Memory B cell (primary cell): ENCODE measurements at regions not wholly inside any gene's neighbourhood (a gene's known extent, or its start where the extent isn't known, plus 50 kb on each side); places are given as distances from the start of the nearest gene placed in this dataset.

Source experiments
- ATAC-seq: fragments of 150-1000 bp; cut with Tn5 transposase; 2 replicates; pipeline ENCODE4 v1.10.0; 2021; ENCODE audit warnings: low read depth, mild to moderate bottlenecking, moderate library complexity
- DNase-seq, 2 donors: peaks; one replicate each; pipeline ENCODE4 v3.0.0; 2022; ENCODE audit warnings: low spot score in 2 of 2
- H3K27ac Mint-ChIP-seq: one replicate; pipeline ENCODE4 v1.8.0; 2022; ENCODE audit warnings: mild to moderate bottlenecking, moderate library complexity, mixed read lengths
- H3K27me3 Mint-ChIP-seq: one replicate; pipeline ENCODE4 v1.8.0; 2022; ENCODE audit warnings: mixed read lengths
- H3K36me3 Mint-ChIP-seq: one replicate; pipeline ENCODE4 v1.8.0; 2022; ENCODE audit warnings: mild to moderate bottlenecking, mixed read lengths
- H3K4me1 Mint-ChIP-seq: one replicate; pipeline ENCODE4 v1.8.0; 2022; ENCODE audit warnings: mixed read lengths
- H3K4me3 Mint-ChIP-seq: one replicate; pipeline ENCODE4 v1.8.0; 2022; ENCODE audit warnings: mild to moderate bottlenecking, moderate library complexity, mixed read lengths
- H3K9me3 Mint-ChIP-seq: one replicate; pipeline ENCODE4 v1.8.0; 2022; ENCODE audit warnings: mixed read lengths

DNA sequence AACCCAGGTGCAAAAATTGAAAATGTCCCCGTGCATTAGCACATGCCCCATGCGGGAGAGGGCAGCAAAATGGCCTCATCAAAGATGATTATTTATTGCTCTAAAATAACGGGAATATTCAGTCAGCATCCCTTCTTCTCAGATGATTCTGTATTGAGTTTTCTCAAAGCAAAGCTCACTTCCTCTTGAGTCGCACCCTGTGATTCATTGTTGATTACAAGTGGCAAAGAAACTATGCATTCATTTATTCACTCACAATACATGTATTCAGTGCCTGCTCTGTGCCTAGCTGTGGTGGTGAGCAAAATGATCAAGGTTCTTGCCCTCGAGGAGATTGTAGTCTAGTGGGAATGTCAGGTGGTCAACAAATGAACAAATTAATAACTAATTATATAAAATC lies 226.0 kb upstream of the KAZN start:
- no peak for ATAC-seq
- no peak for DNase-seq
- no peaks in the 10 kb centered on the region for H3K4me1 Mint-ChIP-seq
- H3K27me3 Mint-ChIP-seq, result no peaks in the 10 kb centered on the region
- no peaks in the 10 kb centered on the region for H3K36me3 Mint-ChIP-seq
- no peaks in the 10 kb centered on the region for H3K9me3 Mint-ChIP-seq
- H3K4me3 Mint-ChIP-seq, result no peak overlapping the region
- no peak overlapping the region for H3K27ac Mint-ChIP-seq

DNA sequence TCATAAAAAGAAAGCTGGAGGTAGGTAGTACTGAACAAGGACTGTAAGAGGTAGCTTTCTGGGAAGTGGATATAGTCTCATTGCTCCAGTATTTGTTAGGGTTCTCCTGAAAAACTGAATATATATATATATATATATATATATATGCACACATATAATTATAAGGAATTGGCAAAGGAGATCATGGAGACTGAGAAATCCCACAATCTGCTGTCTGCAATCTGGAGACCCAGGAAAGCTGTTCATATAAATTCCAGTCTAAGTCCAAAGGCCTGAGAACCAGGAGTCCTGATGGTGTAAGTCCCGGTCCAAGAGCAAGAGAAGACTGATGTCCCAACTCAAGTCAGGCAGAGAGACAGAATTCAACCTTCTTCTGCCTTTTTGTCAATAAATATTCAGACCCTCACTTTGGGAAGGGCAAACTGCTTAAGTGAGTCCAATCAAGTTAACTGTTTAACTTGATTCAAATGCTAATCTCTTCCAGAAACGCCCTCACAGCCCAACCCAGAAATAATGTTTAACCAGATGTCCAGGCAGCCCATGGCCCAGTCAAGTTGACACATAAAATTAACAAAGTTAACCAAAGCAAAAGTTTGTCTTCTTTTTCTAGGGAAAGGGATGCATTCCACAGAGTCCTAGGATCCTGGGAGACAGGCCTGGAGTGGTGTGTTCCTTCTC lies 225.3 kb upstream of the KAZN start:
- DNase-seq (no peak), ATAC-seq (no peak)
- Mint-ChIP-seq H3K4me1 (no peaks in the 10 kb centered on the region), H3K36me3 (no peaks in the 10 kb centered on the region), H3K4me3 (no peak overlapping the region), H3K27me3 (no peaks in the 10 kb centered on the region), H3K9me3 (no peaks in the 10 kb centered on the region), H3K27ac (no peak overlapping the region)

DNA sequence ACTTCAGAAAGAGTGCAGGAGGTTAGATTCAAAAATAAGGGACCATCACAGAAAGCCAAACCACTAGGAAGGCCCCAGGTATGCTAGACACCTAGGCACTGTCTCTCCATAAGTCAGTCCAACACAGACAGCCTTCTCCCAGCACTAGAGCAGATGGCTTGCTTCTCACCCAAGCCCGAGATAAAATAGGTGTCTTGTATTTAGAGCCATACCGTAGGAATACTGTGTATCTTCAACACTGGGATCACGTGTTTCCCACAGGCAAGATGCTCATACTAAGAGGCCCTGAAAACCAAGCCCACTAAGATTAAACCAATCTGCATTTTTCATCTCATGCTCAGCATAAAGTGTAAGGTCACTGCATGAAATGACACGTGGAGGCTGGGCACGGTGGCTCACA lies 223.3 kb upstream of the KAZN start:
- H3K9me3 Mint-ChIP-seq, result peaks cover 6% of the 10 kb centered on the region
- H3K36me3 Mint-ChIP-seq, result no peaks in the 10 kb centered on the region
- no peaks in the 10 kb centered on the region for H3K27me3 Mint-ChIP-seq
- H3K4me1 Mint-ChIP-seq, result no peaks in the 10 kb centered on the region
- no peak for ATAC-seq
- H3K4me3 Mint-ChIP-seq, result no peak overlapping the region
- DNase-seq, result no peak
- no peak overlapping the region for H3K27ac Mint-ChIP-seq

DNA sequence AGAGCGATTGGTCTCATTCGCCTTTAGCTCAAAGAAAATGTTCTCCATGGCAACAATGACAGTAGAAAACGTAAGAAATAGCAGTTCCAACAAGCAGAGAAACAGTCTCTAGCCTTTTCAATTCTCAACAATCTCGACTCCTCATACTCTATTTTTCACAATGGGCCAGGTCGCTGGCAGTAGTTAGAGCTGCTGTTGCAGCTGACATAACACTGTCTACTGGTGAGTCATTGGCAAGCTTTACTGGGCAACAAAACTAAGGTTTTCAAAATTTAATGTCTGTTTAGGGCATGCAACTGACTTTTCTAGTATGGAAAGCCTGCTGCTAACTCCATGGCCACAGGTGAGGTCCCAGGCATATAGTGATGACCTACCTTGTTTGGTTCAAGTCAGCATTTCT lies 221.1 kb upstream of the KAZN start:
- Mint-ChIP-seq H3K27ac (no peak overlapping the region), H3K4me3 (no peak overlapping the region), H3K36me3 (no peaks in the 10 kb centered on the region), H3K4me1 (no peaks in the 10 kb centered on the region), H3K27me3 (no peaks in the 10 kb centered on the region), H3K9me3 (peaks cover 20% of the 10 kb centered on the region)
- ATAC-seq, result no peak
- no peak for DNase-seq

DNA sequence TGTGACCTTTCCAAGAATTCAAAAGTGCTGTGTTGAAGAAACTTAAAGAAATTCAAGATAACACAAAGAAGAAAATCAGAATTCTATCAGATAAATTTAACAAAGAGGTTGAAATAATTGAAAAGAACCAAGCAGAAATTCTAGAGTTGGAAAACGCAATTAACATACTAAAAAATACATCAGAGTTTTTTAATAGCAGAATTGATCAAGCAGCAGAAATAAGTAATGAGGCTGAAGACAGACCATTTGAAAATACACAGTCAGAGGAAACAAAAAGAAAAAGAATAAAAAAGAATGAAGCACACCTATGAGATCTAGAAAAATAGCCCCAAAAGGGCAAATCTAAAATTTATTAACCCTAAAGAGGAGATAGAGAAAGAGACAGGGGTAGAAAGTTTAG lies 218.1 kb upstream of the KAZN start:
- Mint-ChIP-seq H3K27me3 (no peaks in the 10 kb centered on the region), H3K27ac (no peak overlapping the region), H3K4me3 (no peak overlapping the region), H3K4me1 (no peaks in the 10 kb centered on the region), H3K36me3 (peaks cover 2% of the 10 kb centered on the region), H3K9me3 (peaks cover 22% of the 10 kb centered on the region)
- DNase-seq (no peak), ATAC-seq (no peak)

DNA sequence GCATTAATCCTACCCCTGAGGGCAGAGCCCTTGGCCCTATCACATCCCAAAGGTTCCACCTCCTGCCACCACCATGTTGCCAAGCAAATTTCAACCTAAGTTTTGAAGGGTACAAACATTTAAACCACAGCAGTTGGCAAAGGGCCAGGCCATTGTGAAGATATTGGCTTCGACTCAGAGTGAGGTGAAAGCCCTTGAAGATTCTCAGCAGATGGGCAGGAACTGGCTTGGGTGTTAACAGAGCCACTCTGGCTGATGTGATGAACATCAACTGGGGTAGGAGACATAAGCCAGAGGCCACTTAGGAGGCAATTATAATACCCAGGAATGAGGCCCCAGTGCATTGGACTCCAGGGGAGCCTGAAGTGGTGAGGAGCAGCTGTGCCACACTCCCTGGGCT lies 207.7 kb upstream of the KAZN start:
- peaks cover 11% of the 10 kb centered on the region for H3K27me3 Mint-ChIP-seq
- H3K27ac Mint-ChIP-seq, result no peak overlapping the region
- DNase-seq, result no peak
- peaks cover 5% of the 10 kb centered on the region for H3K9me3 Mint-ChIP-seq
- H3K36me3 Mint-ChIP-seq, result no peaks in the 10 kb centered on the region
- H3K4me3 Mint-ChIP-seq, result no peak overlapping the region
- ATAC-seq, result no peak
- H3K4me1 Mint-ChIP-seq, result no peaks in the 10 kb centered on the region

DNA sequence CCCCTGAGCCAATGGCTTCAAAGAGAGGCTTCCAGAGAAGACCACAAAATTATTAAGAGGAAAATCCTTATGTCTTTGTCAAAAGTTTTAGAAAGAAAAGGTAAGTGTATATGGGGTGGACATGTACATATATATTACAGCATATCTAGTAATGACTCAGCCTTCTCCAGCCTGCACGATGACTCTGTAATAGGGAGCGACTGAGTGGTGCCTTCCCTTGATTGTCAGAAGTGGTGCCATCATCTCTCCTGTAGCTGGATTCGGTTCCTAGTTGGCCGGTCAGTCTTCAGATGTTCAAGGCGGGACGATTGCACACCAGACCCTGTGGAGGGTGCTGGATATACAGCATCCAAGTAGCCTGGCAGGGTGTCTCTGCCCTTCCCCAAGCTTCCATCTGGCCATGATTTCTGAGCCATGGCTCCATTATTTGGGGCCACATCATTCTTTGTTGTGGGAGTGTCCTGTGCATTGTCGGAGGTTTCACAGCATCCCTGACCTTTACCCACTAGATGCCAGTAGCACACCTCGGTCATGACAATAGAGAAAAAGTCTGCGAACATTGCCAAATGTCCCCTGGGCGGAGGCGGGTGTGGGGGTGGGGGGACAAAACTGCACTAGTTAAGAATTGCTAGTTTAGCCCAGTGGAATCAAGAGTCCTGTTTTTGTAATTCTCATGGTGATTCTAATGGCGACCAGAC lies 206.2 kb upstream of the KAZN start:
- Mint-ChIP-seq H3K9me3 (peaks cover 2% of the 10 kb centered on the region), H3K27ac (no peak overlapping the region), H3K4me3 (no peak overlapping the region), H3K27me3 (peaks cover 11% of the 10 kb centered on the region), H3K4me1 (no peaks in the 10 kb centered on the region), H3K36me3 (no peaks in the 10 kb centered on the region)
- DNase-seq, result no peak
- ATAC-seq, result no peak

DNA sequence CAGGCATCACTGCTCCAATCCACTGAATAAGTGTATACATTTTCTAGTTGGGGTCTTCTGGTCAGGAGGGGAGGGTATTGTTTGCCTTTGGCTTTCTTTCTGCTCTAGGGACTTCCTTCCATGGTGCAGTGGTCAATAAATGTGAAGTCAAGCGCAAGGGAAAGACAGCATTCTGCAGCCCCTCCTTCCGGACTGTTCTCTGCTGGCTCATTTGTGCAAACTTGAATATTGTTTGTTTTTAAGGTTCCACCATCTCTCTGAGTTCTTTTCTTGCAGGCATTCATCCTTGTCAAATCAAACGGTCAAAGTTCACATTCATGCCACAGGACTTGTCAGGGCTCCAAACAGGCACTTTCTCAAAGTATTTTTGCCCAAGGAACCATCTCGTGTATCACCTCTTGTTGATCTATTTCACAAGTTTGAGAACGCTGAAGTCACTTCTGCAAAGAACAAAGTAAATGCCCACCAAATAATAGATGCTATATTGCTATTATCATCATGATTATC lies 205.6 kb upstream of the KAZN start:
- ATAC-seq (no peak), DNase-seq (no peak)
- H3K27me3 Mint-ChIP-seq, result peaks cover 11% of the 10 kb centered on the region
- H3K4me3 Mint-ChIP-seq, result no peak overlapping the region
- H3K27ac Mint-ChIP-seq, result no peak overlapping the region
- H3K9me3 Mint-ChIP-seq, result peaks cover 2% of the 10 kb centered on the region
- H3K4me1 Mint-ChIP-seq, result no peaks in the 10 kb centered on the region
- H3K36me3 Mint-ChIP-seq, result no peaks in the 10 kb centered on the region

DNA sequence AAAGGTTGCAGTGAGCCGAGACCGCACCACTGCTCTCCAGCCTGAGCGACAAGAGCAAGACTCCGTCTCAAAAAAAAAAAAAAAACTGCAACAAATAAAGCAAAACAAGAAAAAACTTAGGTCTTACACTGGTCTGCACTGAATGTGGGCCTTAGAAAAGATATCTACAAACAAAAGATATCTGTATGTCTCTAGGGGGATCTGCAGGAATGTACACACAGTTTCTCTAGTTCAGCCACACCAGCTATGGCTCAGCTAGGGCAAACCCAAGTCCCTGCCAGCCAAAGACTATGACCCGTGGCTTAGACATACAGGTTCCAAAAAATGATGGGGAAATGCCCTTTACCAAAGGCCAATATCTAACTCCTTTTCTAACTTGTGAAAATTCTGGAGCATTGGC lies 202.4 kb upstream of the KAZN start:
- Mint-ChIP-seq H3K36me3 (no peaks in the 10 kb centered on the region), H3K4me1 (no peaks in the 10 kb centered on the region), H3K27ac (no peak overlapping the region), H3K9me3 (peaks cover 2% of the 10 kb centered on the region), H3K4me3 (no peak overlapping the region), H3K27me3 (peaks cover 7% of the 10 kb centered on the region)
- ATAC-seq (no peak), DNase-seq (no peak)

DNA sequence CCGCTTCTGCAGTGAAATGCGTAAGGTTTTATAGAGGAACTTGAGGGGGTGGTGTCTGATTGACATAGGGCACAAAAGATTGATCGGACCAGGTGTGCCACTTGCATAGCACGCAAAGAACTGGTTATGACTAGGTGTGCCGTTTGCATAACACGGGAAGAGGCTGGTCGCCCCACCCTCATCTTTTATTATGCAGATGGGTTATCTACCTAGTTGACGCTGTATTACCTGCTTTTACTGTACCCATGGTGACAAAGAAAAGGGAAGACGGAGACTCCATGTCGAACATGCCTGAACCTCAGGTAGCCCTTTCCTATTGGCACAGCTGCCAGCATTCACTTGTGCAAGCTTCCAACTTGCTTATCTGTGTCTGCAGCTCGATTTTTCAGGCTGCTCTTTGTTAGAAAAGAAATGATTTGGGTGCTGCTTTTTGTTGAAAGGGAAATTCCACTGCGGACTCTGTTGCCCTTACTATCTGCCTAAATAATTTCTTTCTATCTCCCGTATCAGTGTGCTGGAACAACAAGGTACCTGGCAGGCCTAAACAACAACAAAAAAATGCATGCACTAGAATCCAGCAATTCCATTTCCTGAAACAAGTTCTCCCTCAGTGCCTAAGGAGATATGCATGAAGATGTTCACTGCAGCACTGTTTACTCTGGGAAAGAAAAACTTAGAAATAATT lies 194.4 kb upstream of the KAZN start:
- DNase-seq (no peak), ATAC-seq (no peak)
- Mint-ChIP-seq H3K9me3 (peaks cover 2% of the 10 kb centered on the region), H3K4me1 (no peaks in the 10 kb centered on the region), H3K36me3 (no peaks in the 10 kb centered on the region), H3K27me3 (peaks cover 6% of the 10 kb centered on the region), H3K27ac (no peak overlapping the region), H3K4me3 (no peak overlapping the region)

DNA sequence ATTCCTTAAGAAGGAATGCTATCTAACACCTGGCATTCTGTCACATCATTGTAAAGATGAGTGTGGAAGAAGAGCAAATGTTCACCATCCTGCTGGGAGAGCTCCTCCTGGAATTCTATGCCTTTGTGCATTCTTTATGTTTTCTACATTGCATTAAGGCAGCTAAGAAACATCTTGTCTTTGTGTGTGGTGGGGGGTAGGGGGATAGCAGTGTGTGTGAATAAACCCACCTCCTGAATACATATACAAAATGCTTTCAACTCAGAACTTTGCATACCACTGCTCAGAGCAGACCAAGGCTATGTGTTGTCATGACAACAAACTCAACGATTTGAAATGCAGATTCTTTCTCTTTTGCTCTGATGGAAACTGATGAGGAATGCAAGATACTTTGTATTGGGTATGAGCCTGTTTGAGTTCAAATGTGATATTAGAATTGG lies 193.6 kb upstream of the KAZN start:
- no peaks in the 10 kb centered on the region for H3K4me1 Mint-ChIP-seq

DNA sequence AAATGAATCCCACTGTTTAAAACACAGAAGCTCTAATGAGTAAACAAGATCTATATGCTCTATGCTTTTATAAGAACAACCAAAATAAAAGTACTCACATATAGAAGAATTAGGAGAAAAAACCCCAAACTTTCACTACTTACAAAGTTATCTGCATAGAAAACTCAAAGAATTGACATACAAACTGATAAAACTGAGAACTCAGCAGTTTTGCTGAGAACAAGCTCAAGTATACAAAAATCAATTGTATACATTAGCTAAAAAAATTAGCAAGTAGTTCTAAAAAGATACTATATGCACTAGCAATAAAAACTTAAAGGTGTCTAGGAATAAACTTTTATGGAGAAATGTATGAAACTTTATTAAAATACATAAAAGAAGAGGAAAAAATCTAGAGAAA lies 186.2 kb upstream of the KAZN start:
- DNase-seq (no peak), ATAC-seq (no peak)

More for the DNA sequence above, 193.6 kb upstream of the KAZN start:
- no peaks in the 10 kb centered on the region for H3K36me3 Mint-ChIP-seq
- peaks cover 2% of the 10 kb centered on the region for H3K9me3 Mint-ChIP-seq
- no peak overlapping the region for H3K27ac Mint-ChIP-seq
- no peak for DNase-seq
- no peak overlapping the region for H3K4me3 Mint-ChIP-seq
- ATAC-seq, result no peak
- H3K27me3 Mint-ChIP-seq, result peaks cover 6% of the 10 kb centered on the region

DNA sequence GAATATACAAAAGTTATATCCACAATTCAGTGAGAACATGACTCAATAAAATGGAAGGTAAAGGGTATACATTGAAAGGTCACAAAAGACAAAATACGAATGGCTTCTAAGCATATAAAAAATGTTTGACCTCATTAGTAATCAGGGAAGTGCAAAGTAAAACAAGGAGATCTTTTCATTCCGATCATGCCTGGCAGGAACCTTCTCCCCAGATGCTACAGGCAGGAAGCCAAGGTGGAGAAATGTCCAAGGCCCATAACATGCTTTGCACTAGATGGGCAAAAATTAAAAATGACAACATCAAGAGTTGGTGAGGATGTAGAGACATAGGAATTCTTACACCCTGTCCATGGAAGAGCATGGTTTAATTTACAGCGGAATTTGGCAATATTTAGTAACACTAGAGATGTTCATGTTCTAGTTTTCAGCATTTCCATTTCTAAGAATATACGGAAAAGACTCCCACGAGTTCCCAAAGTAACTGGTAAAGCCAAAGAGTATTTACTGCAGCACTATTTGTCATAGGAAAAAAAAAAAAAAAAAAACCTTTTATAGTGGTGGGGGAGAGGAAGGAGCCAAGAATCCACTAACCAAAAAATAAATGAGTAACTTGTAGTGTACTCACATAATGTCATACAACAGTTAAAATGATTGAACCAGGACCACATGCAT lies 184.5 kb upstream of the KAZN start:
- Mint-ChIP-seq H3K27me3 (peaks cover 2% of the 10 kb centered on the region), H3K4me1 (no peaks in the 10 kb centered on the region), H3K9me3 (no peaks in the 10 kb centered on the region), H3K4me3 (no peak overlapping the region), H3K27ac (no peak overlapping the region), H3K36me3 (no peaks in the 10 kb centered on the region)
- DNase-seq (no peak), ATAC-seq (no peak)

More for the DNA sequence above, 186.2 kb upstream of the KAZN start:
- H3K4me1 Mint-ChIP-seq, result no peaks in the 10 kb centered on the region
- H3K27me3 Mint-ChIP-seq, result peaks cover 6% of the 10 kb centered on the region
- H3K9me3 Mint-ChIP-seq, result no peaks in the 10 kb centered on the region
- H3K4me3 Mint-ChIP-seq, result no peak overlapping the region
- no peak overlapping the region for H3K27ac Mint-ChIP-seq
- no peaks in the 10 kb centered on the region for H3K36me3 Mint-ChIP-seq

DNA sequence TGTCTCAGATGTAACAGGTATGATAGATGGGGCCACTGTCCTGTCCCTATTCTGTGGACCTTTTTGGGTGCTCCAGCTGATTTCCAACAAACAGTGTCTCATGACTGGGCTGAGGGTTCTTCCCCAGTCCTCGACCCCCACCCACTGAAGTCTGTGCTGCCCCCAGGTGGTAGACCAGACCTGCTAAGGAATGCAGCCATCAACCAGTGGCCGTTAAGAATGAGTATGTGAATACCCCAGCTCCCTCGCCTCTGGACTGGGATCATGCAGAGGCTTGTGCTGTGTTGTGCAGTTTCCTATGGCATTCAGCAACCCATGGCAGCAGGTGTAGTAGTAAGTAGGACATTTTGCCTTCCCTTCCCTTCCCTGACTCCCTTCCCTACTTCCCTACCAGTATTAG lies 183.1 kb upstream of the KAZN start:
- no peak for DNase-seq
- Mint-ChIP-seq H3K4me3 (no peak overlapping the region), H3K4me1 (no peaks in the 10 kb centered on the region), H3K9me3 (no peaks in the 10 kb centered on the region), H3K27ac (no peak overlapping the region), H3K27me3 (peaks cover 2% of the 10 kb centered on the region), H3K36me3 (no peaks in the 10 kb centered on the region)
- ATAC-seq, result no peak
